SK-N-SH (cell line): ENCODE measurements at regions not wholly inside any gene's neighbourhood (a gene's known extent, or its start where the extent isn't known, plus 50 kb on each side); places are given as distances from the start of the nearest gene placed in this dataset.

Source experiments
- CTCF ChIA-PET: fragments of 300-600, 350-600 bp; formaldehyde crosslinking; extraction: SDS; loops from one replicate; lab custom pipeline; 2021; lab: Yijun Ruan, JAX
- POLR2A ChIA-PET: fragments of 350-600 bp; sonication (Branson Sonifier 250); formaldehyde crosslinking; extraction: SDS; loops from one replicate; lab custom pipeline; 2020; ENCODE audit warnings: antibody characterized with exemption, inconsistent platforms; lab: Yijun Ruan, JAX
- DNase-seq: peaks from one replicate; pipeline ENCODE4 v3.0.0; 2012
- H2AFZ ChIP-seq: fragments of 200-600 bp; sonication (generic); 2 replicates; pipeline ENCODE4 v1.8.1; 2016; ENCODE audit warnings: antibody characterized with exemption, mild to moderate bottlenecking, low read depth
- H3F3A ChIP-seq: fragments of 200-600 bp; sonication (generic); replicated peaks from 2 replicates; pipeline ENCODE3; 2016; ENCODE audit warnings: antibody characterized with exemption, mild to moderate bottlenecking; ENCODE audit not compliant: insufficient read depth
- H3K27ac ChIP-seq, 2 experiments: fragments of 200-500 bp in 1 of 2; fragments of 200-600 bp in 1 of 2; sonication (Bioruptor generic) in 1 of 2; sonication (generic), shearing (Covaris generic) in 1 of 2; 2 replicates each; pipeline versions ENCODE4 v1.5.1 to v1.6.1; 2014 to 2016; ENCODE audit warnings: low read depth in 2 of 2, inconsistent platforms in 1 of 2, low read length in 1 of 2, mild to moderate bottlenecking in 1 of 2, mixed read lengths in 1 of 2
- H3K27me3 ChIP-seq: fragments of 200-600 bp; sonication (generic), shearing (Covaris generic); 2 replicates; pipeline ENCODE4 v1.6.1; 2016; ENCODE audit warnings: mixed run types; ENCODE audit not compliant: insufficient read depth
- H3K36me3 ChIP-seq, 2 experiments: fragments of 200-500 bp in 1 of 2; fragments of 200-600 bp in 1 of 2; sonication (Bioruptor generic) in 1 of 2; sonication (generic) in 1 of 2; replicated peaks in 1 of 2; 2 replicates each; pipeline versions ENCODE3 to v1.5.1; 2014 to 2016; ENCODE audit warnings: low read length in 1 of 2, mild to moderate bottlenecking in 1 of 2; ENCODE audit not compliant: insufficient read depth in 2 of 2, control insufficient read depth in 1 of 2
- H3K4me1 ChIP-seq, 2 experiments: fragments of 200-500 bp in 1 of 2; fragments of 200-600 bp in 1 of 2; sonication (Bioruptor generic) in 1 of 2; sonication (generic), shearing (Covaris generic) in 1 of 2; 2 replicates each; pipeline versions ENCODE4 v1.5.1 to v1.6.1; 2014 to 2016; ENCODE audit warnings: low read depth in 1 of 2, low read length in 1 of 2, mixed run types in 1 of 2; ENCODE audit not compliant: insufficient read depth in 2 of 2, control insufficient read depth in 1 of 2
- H3K4me2 ChIP-seq: fragments of 200-600 bp; sonication (generic), shearing (Covaris generic); 2 replicates; pipeline ENCODE4 v1.6.1; 2017; ENCODE audit warnings: mixed run types
- H3K4me3 ChIP-seq, 2 experiments: fragments of 200-500 bp in 1 of 2; fragments of 200-600 bp in 1 of 2; sonication (Bioruptor generic) in 1 of 2; sonication (generic), shearing (Covaris generic) in 1 of 2; 2 replicates each; pipeline versions ENCODE4 v1.5.1 to v1.8.1; 2014 to 2016; ENCODE audit warnings: low read depth in 2 of 2, inconsistent platforms in 1 of 2, low read length in 1 of 2, mild to moderate bottlenecking in 1 of 2, mixed read lengths in 1 of 2, moderate library complexity in 1 of 2
- H3K79me2 ChIP-seq: fragments of 200-600 bp; sonication (generic); 2 replicates; pipeline ENCODE4 v1.8.1; 2017; ENCODE audit warnings: mild to moderate bottlenecking; ENCODE audit not compliant: insufficient read depth
- H3K9ac ChIP-seq: fragments of 200-600 bp; sonication (generic); 2 replicates; pipeline ENCODE4 v1.6.1; 2017; ENCODE audit warnings: mixed run types
- H3K9me2 ChIP-seq: fragments of 200-600 bp; sonication (generic); 2 replicates; pipeline ENCODE4 v1.6.1; 2017; ENCODE audit warnings: mixed run types
- H3K9me3 ChIP-seq: fragments of 200-600 bp; sonication (generic); 2 replicates; pipeline ENCODE4 v1.6.1; 2017; ENCODE audit warnings: mixed run types, mild to moderate bottlenecking, moderate library complexity
- H4K20me1 ChIP-seq: fragments of 200-600 bp; sonication (generic); 2 replicates; pipeline ENCODE4 v1.6.1; 2017; ENCODE audit warnings: mild to moderate bottlenecking, mixed run types; ENCODE audit not compliant: insufficient read depth
- CHD2 ChIP-seq: fragments of 150-350 bp; IDR thresholded peaks from 2 replicates; pipeline ENCODE4 v1.6.1; 2018; ENCODE audit warnings: low read length; ENCODE audit not compliant: partially characterized antibody
- EP300 ChIP-seq, 2 experiments: IDR thresholded peaks; 2 replicates each; pipeline versions ENCODE4 v1.4.0 to v1.6.1; 2012; ENCODE audit warnings: borderline replicate concordance in 1 of 2, low read depth in 1 of 2, low read length in 1 of 2
- EZH2phosphoT487 ChIP-seq: fragments of 200-600 bp; sonication (generic); IDR thresholded peaks from 2 replicates; pipeline ENCODE4 v1.6.1; 2017; ENCODE audit warnings: low read depth, mixed run types, mild to moderate bottlenecking, antibody characterized with exemption, moderate library complexity, borderline replicate concordance
- FOSL2 ChIP-seq: IDR thresholded peaks from 2 replicates; pipeline ENCODE4 v1.4.0; 2012; ENCODE audit warnings: low read depth, mild to moderate bottlenecking, moderate library complexity, borderline replicate concordance
- GABPA ChIP-seq: IDR thresholded peaks from 2 replicates; pipeline ENCODE4 v1.4.0; 2012; ENCODE audit warnings: low read depth, mild to moderate bottlenecking
- GATA2 ChIP-seq: sonication (generic); formaldehyde crosslinking; IDR thresholded peaks from 2 replicates; pipeline ENCODE4 v1.5.0; 2020; ENCODE audit warnings: mild to moderate bottlenecking, missing genetic modification reagents
- IRF3 ChIP-seq: fragments of 150-350 bp; IDR thresholded peaks from 2 replicates; pipeline ENCODE4 v1.6.1; 2016; ENCODE audit warnings: mild to moderate bottlenecking, low read depth, low read length
- JUND ChIP-seq: IDR thresholded peaks from 2 replicates; pipeline ENCODE4 v1.4.0; 2012
- MEF2A ChIP-seq: IDR thresholded peaks from 2 replicates; pipeline ENCODE4 v1.4.0; 2012; ENCODE audit warnings: low read depth, borderline replicate concordance
- NFIC ChIP-seq: IDR thresholded peaks from 2 replicates; pipeline ENCODE4 v1.4.0; 2012; ENCODE audit warnings: borderline replicate concordance
- NRF1 ChIP-seq: IDR thresholded peaks from 2 replicates; pipeline ENCODE4 v1.6.1; 2012; ENCODE audit warnings: low read depth, mild to moderate bottlenecking, low read length
- RAD21 ChIP-seq: IDR thresholded peaks from 2 replicates; pipeline ENCODE4 v1.6.1; 2012; ENCODE audit warnings: mild to moderate bottlenecking, low read length
- REST ChIP-seq: IDR thresholded peaks from 2 replicates; pipeline ENCODE4 v1.6.1; 2012; ENCODE audit warnings: mild to moderate bottlenecking, low read depth, low read length, moderate library complexity
- RFX5 ChIP-seq: IDR thresholded peaks from 2 replicates; pipeline ENCODE4 v1.6.1; 2012; ENCODE audit warnings: mild to moderate bottlenecking, improper control_type of control experiment, low read length
- TCF12 ChIP-seq: IDR thresholded peaks from 2 replicates; pipeline ENCODE4 v1.4.0; 2012
- YY1 ChIP-seq: IDR thresholded peaks from 2 replicates; pipeline ENCODE4 v1.4.0; 2012; ENCODE audit warnings: low read depth, mild to moderate bottlenecking
- ZBTB33 ChIP-seq: IDR thresholded peaks from 2 replicates; pipeline ENCODE4 v1.4.0; 2012; ENCODE audit warnings: low read depth, borderline replicate concordance
- WGBS: methylation state at CpG from one replicate; pipeline ENCODE4 v1.1.6; 2017; ENCODE audit warnings: low lambda C conversion rate; 5-methylcytosine and 5-hydroxymethylcytosine counted together
- TF ChIP-seq, protein P1 (sequence below): IDR thresholded peaks from 2 replicates; pipeline ENCODE4; 2012

- 54% methylated on average over 2 of the region's 2 CpGs for WGBS
- POLR2A ChIA-PET = no interaction called here
- Histone ChIP-seq H4K20me1 (no peaks in the 10 kb centered on the region), H3K9ac (no peak overlapping the region), H3F3A (peaks cover 23% of the 10 kb centered on the region), H3K36me3 (no peaks in the 10 kb centered on the region), H2AFZ (no peak overlapping the region), H3K27ac (no peak overlapping the region), H3K9me3 (no peaks in the 10 kb centered on the region), H3K79me2 (no peaks in the 10 kb centered on the region), H3K4me3 (no peak overlapping the region), H3K4me2 (no peak overlapping the region), H3K9me2 (no peaks in the 10 kb centered on the region), H3K4me1 (peaks cover 0 to 23% of the 10 kb centered on the region in 2 experiments; a peak in 2 of 4 replicates), H3K27me3 (no peaks in the 10 kb centered on the region)
- no peak for TF ChIP-seq ZBTB33
- no peak for TF ChIP-seq GATA2 (CRISPR knock-in tag)
- TF ChIP-seq MEF2A = no peak
- TF ChIP-seq NRF1 = no peak
- TF ChIP-seq NFIC = no peak
- CTCF ChIA-PET = no interaction called here
- no peak for DNase-seq
Observed at GRCh38 chr4:187475901-187476300, 519.7 kb upstream of the ZFP42 start.

DNA sequence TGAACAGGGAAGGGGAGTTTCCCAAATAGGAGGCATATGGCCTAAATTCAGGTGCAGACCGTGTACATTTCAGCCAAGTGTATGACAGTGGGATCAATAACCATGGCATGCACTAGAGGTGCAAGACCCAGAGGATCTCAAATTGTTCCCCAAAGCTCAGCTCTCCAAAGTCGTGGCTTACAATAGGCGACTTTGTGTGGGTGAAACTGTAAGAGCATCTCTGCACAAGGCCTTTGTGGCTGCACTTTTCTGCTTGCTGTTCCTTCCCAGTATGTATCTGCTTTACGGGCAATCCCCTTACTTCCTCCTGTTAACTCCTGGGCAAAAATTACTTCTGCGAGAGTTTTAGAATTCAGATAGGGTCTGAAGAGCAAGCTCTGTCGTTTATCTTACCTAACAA is 518.3 kb upstream of the ZFP42 start:
- Histone ChIP-seq H3K4me1 (peaks cover 0 to 23% of the 10 kb centered on the region in 2 experiments; a peak in 2 of 4 replicates), H3K9me3 (no peaks in the 10 kb centered on the region), H3F3A (peaks cover 23% of the 10 kb centered on the region), H3K4me3 (no peak overlapping the region), H3K27ac (no peak overlapping the region), H3K27me3 (no peaks in the 10 kb centered on the region), H3K79me2 (no peaks in the 10 kb centered on the region), H3K4me2 (no peak overlapping the region), H2AFZ (0 out of 2 replicates have a peak overlapping the region, but pooled peaks have one; percentile 21), H3K9ac (no peak overlapping the region), H4K20me1 (no peaks in the 10 kb centered on the region), H3K9me2 (no peaks in the 10 kb centered on the region), H3K36me3 (no peaks in the 10 kb centered on the region)
- ChIA-PET POLR2A (no interaction called here), CTCF (no interaction called here)
- WGBS = 43% methylated on average over 6 of the region's 6 CpGs
- DNase-seq = no peak
- TF ChIP-seq CHD2 = no peak
- no peak for TF ChIP-seq EP300 (IDR thresholded peaks at IDR 0.05; ENCODE audit: borderline replicate concordance in 1 of 2, low read depth in 1 of 2, low read length in 1 of 2)
- TF ChIP-seq REST = no peak
- no peak for TF ChIP-seq YY1
- no peak for TF ChIP-seq JUND
- no peak for TF ChIP-seq ZBTB33
- no peak for TF ChIP-seq NRF1
- TF ChIP-seq, protein P1, sequence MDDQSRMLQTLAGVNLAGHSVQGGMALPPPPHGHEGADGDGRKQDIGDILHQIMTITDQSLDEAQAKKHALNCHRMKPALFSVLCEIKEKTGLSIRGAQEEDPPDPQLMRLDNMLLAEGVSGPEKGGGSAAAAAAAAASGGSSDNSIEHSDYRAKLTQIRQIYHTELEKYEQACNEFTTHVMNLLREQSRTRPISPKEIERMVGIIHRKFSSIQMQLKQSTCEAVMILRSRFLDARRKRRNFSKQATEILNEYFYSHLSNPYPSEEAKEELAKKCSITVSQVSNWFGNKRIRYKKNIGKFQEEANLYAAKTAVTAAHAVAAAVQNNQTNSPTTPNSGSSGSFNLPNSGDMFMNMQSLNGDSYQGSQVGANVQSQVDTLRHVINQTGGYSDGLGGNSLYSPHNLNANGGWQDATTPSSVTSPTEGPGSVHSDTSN = no peak
- TF ChIP-seq EZH2phosphoT487 = no peak
- no peak for TF ChIP-seq TCF12
- TF ChIP-seq IRF3 = no peak
- TF ChIP-seq RAD21 = no peak
- no peak for TF ChIP-seq RFX5
- TF ChIP-seq MEF2A = no peak
- TF ChIP-seq GABPA = no peak
- no peak for TF ChIP-seq FOSL2
